Brain microvascular endothelial cell (primary cell): ENCODE measurements at regions not wholly inside any gene's neighbourhood (a gene's known extent, or its start where the extent isn't known, plus 50 kb on each side); places are given as distances from the start of the nearest gene placed in this dataset.

Source experiments
- DNase-seq: peaks from one replicate; pipeline ENCODE4 v3.0.0-alpha.2; 2020
- H3K27ac ChIP-seq: fragments of 250-450 bp; sonication (Bioruptor Pico); 2 replicates; pipeline ENCODE4 v1.5.1; 2020; ENCODE audit warnings: mild to moderate bottlenecking, moderate library complexity
- H3K27me3 ChIP-seq: fragments of 250-450 bp; sonication (Bioruptor Pico); replicated peaks from 2 replicates; pipeline ENCODE4 v1.5.1; 2020; ENCODE audit warnings: mild to moderate bottlenecking
- H3K36me3 ChIP-seq: fragments of 250-450 bp; sonication (Bioruptor Pico); replicated peaks from 2 replicates; pipeline ENCODE4 v1.5.1; 2020; ENCODE audit warnings: mild to moderate bottlenecking
- H3K4me3 ChIP-seq: 2 replicates; pipeline ENCODE4 v1.5.1; 2011; ENCODE audit warnings: low read depth, mild to moderate bottlenecking, control low read depth, low read length, moderate library complexity
- CTCF ChIP-seq: IDR thresholded peaks from 2 replicates; pipeline ENCODE4 v1.5.1; 2011; ENCODE audit warnings: low read depth, mild to moderate bottlenecking, moderate library complexity, low read length, control low read depth, inconsistent platforms; ENCODE audit errors: missing control alignments
- in situ Hi-C: cut with HindIII; loops from 2 replicates; pipeline ENCODE4 v1.10.0; 2017; ENCODE audit warnings: low sequenced_read_pairs, low pct_ligation_motif_present

GRCh38 chr9:95764533-95765319, 110.8 kb upstream of the ERCC6L2 start:
- in situ Hi-C loops, result no loop called here
- Histone ChIP-seq H3K36me3 (no peaks in the 10 kb centered on the region), H3K27me3 (no peaks in the 10 kb centered on the region), H3K27ac (no peak overlapping the region), H3K4me3 (no peak overlapping the region)
- no peak for DNase-seq
- TF ChIP-seq CTCF, result no peak

- Histone ChIP-seq H3K27me3 (no peaks in the 10 kb centered on the region), H3K27ac (no peak overlapping the region), H3K36me3 (no peaks in the 10 kb centered on the region), H3K4me3 (no peak overlapping the region)
- TF ChIP-seq CTCF, result no peak
- in situ Hi-C loops, result no loop called here
- DNase-seq, result no peak
Observed at GRCh38 chr9:95763983-95764382, 111.5 kb upstream of the ERCC6L2 start.

GRCh38 chr9:95763006-95763405, 112.5 kb upstream of the ERCC6L2 start:
- DNase-seq, result no peak
- no peak overlapping the region for H3K27ac ChIP-seq
- no peaks in the 10 kb centered on the region for H3K27me3 ChIP-seq
- H3K4me3 ChIP-seq, result no peak overlapping the region
- no peaks in the 10 kb centered on the region for H3K36me3 ChIP-seq
- TF ChIP-seq CTCF, result no peak
- in situ Hi-C loops, result no loop called here

GRCh38 chr9:95762322-95762721, 113.2 kb upstream of the ERCC6L2 start:
- no peak overlapping the region for H3K4me3 ChIP-seq
- DNase-seq, result no peak
- no peak overlapping the region for H3K27ac ChIP-seq
- H3K27me3 ChIP-seq, result no peaks in the 10 kb centered on the region
- in situ Hi-C loops, result no loop called here
- no peak for TF ChIP-seq CTCF
- H3K36me3 ChIP-seq, result no peaks in the 10 kb centered on the region

- no peak for TF ChIP-seq CTCF
- in situ Hi-C loops, result no loop called here
- no peaks in the 10 kb centered on the region for H3K36me3 ChIP-seq
- H3K27ac ChIP-seq, result no peak overlapping the region
- no peak overlapping the region for H3K4me3 ChIP-seq
- no peak for DNase-seq
- H3K27me3 ChIP-seq, result no peaks in the 10 kb centered on the region
Observed at GRCh38 chr9:95760791-95761190, 114.7 kb upstream of the ERCC6L2 start.

- in situ Hi-C loops, result no loop called here
- H3K27me3 ChIP-seq, result no peaks in the 10 kb centered on the region
- no peaks in the 10 kb centered on the region for H3K36me3 ChIP-seq
- no peak for TF ChIP-seq CTCF
- DNase-seq, result no peak
- no peak overlapping the region for H3K4me3 ChIP-seq
- H3K27ac ChIP-seq, result no peak overlapping the region
Observed at GRCh38 chr9:95757439-95757838, 118.1 kb upstream of the ERCC6L2 start.
